IMR-90 (cell line): ENCODE measurements at regions not wholly inside any gene's neighbourhood (a gene's known extent, or its start where the extent isn't known, plus 50 kb on each side); places are given as distances from the start of the nearest gene placed in this dataset.

Source experiments
- ATAC-seq: fragments of 200-7000 bp; cut with Tn5 transposase; 2 replicates; pipeline ENCODE4 v1.9.1; 2020; ENCODE audit warnings: low read depth, mild to moderate bottlenecking, moderate library complexity
- BruUV-seq: library from RNA; stranded (reverse); fragments of 400-500 nt; replicated peaks from 2 replicates; lab custom pipeline; 2021; lab: Mats Ljungman, UMichigan
- CTCF ChIA-PET: fragments of 300-600 bp; formaldehyde crosslinking; extraction: SDS; loops from one replicate; lab custom pipeline; 2021; ENCODE audit warnings: antibody characterized with exemption; lab: Yijun Ruan, JAX
- POLR2A ChIA-PET: fragments of 300-600 bp; sonication (Branson Sonifier 250); formaldehyde crosslinking; loops from one replicate; lab custom pipeline; 2022; ENCODE audit warnings: antibody characterized with exemption; ENCODE audit not compliant: unreplicated experiment; lab: Charles Lee
- DNase-seq: peaks from one replicate; pipeline ENCODE4 v3.0.0; 2013
- H2AFZ ChIP-seq: replicated peaks from 2 replicates; pipeline ENCODE3; 2013; ENCODE audit warnings: low read length, mild to moderate bottlenecking; ENCODE audit not compliant: poor library complexity
- H2AK5ac ChIP-seq: 2 replicates; pipeline ENCODE4 v1.6.1; 2013; ENCODE audit warnings: low read depth, low read length, inconsistent platforms
- H2AK9ac ChIP-seq: replicated peaks from 2 replicates; pipeline ENCODE3; 2013; ENCODE audit warnings: mild to moderate bottlenecking, low read depth, low read length, moderate library complexity; ENCODE audit not compliant: poor library complexity
- H2BK120ac ChIP-seq: 2 replicates; pipeline ENCODE4 v1.6.1; 2013; ENCODE audit warnings: low read depth, low read length, inconsistent platforms
- H2BK15ac ChIP-seq: 3 replicates; pipeline ENCODE4 v1.6.1; 2013; ENCODE audit warnings: low read depth, low read length, inconsistent platforms
- H2BK20ac ChIP-seq: 2 replicates; pipeline ENCODE4 v1.6.1; 2013; ENCODE audit warnings: low read depth, mild to moderate bottlenecking, inconsistent platforms, low read length, moderate library complexity
- H2BK5ac ChIP-seq: 2 replicates; pipeline ENCODE4 v1.6.1; 2013; ENCODE audit warnings: mild to moderate bottlenecking, low read depth, low read length, inconsistent platforms; ENCODE audit not compliant: poor library complexity, severe bottlenecking
- H3K14ac ChIP-seq: replicated peaks from 2 replicates; pipeline ENCODE4 v1.6.1; 2013; ENCODE audit warnings: low read depth, low read length, inconsistent platforms
- H3K18ac ChIP-seq: 2 replicates; pipeline ENCODE4 v1.6.1; 2013; ENCODE audit warnings: low read depth, low read length, control low read depth
- H3K23ac ChIP-seq: 2 replicates; pipeline ENCODE4 v1.6.1; 2013; ENCODE audit warnings: low read depth, low read length, inconsistent platforms
- H3K27ac ChIP-seq: 2 replicates; pipeline ENCODE4 v1.5.1; 2013; ENCODE audit warnings: mild to moderate bottlenecking, control low read depth, low read length; ENCODE audit not compliant: insufficient read depth
- H3K27me3 ChIP-seq: 2 replicates; pipeline ENCODE4 v1.6.1; 2013; ENCODE audit warnings: low read length; ENCODE audit not compliant: control insufficient read depth, insufficient read depth
- H3K36me3 ChIP-seq: 2 replicates; pipeline ENCODE4 v1.6.1; 2013; ENCODE audit warnings: low read length, mixed read lengths; ENCODE audit not compliant: control insufficient read depth, insufficient read depth
- H3K4ac ChIP-seq: 2 replicates; pipeline ENCODE4 v1.6.1; 2013; ENCODE audit warnings: low read depth, low read length, inconsistent platforms
- H3K4me1 ChIP-seq: 2 replicates; pipeline ENCODE4 v1.6.1; 2013; ENCODE audit warnings: low read length, mixed read lengths; ENCODE audit not compliant: control insufficient read depth, insufficient read depth
- H3K4me2 ChIP-seq: 2 replicates; pipeline ENCODE4 v1.6.1; 2013; ENCODE audit warnings: low read depth, mild to moderate bottlenecking, control low read depth, low read length, moderate library complexity
- H3K4me3 ChIP-seq: 2 replicates; pipeline ENCODE4 v1.5.1; 2013; ENCODE audit warnings: low read depth, mild to moderate bottlenecking, control low read depth, low read length, moderate library complexity; ENCODE audit not compliant: insufficient read depth
- H3K56ac ChIP-seq: 2 replicates; pipeline ENCODE4 v1.6.1; 2013; ENCODE audit warnings: low read length, inconsistent platforms; ENCODE audit not compliant: insufficient read depth; ENCODE audit errors: extremely low read depth
- H3K79me1 ChIP-seq, 2 experiments: 2 replicates each; pipeline ENCODE4 v1.6.1; 2013; ENCODE audit warnings: low read length in 2 of 2, inconsistent platforms in 1 of 2, low read depth in 1 of 2
- H3K9ac ChIP-seq: 2 replicates; pipeline ENCODE4 v1.6.1; 2013; ENCODE audit warnings: low read depth, low read length, control low read depth
- H3K9me1 ChIP-seq: 2 replicates; pipeline ENCODE4 v1.6.1; 2013; ENCODE audit warnings: low read length, inconsistent platforms; ENCODE audit not compliant: insufficient read depth
- H3K9me3 ChIP-seq: 2 replicates; pipeline ENCODE4 v1.6.1; 2013; ENCODE audit warnings: low read length; ENCODE audit not compliant: control insufficient read depth, insufficient read depth
- H4K20me1 ChIP-seq: 2 replicates; pipeline ENCODE4 v1.6.1; 2013; ENCODE audit warnings: low read length, inconsistent platforms; ENCODE audit not compliant: insufficient read depth
- H4K5ac ChIP-seq: 2 replicates; pipeline ENCODE4 v1.6.1; 2013; ENCODE audit warnings: mild to moderate bottlenecking, low read depth, low read length, control low read depth
- H4K8ac ChIP-seq, 2 experiments: 2 replicates each; pipeline ENCODE4 v1.6.1; 2013; ENCODE audit warnings: low read depth in 2 of 2, low read length in 2 of 2, control low read depth in 1 of 2, inconsistent platforms in 1 of 2
- H4K91ac ChIP-seq: 2 replicates; pipeline ENCODE4 v1.6.1; 2013; ENCODE audit warnings: low read depth, low read length, inconsistent platforms; ENCODE audit not compliant: insufficient read depth
- BHLHE40 ChIP-seq: fragments of 150-350 bp; IDR thresholded peaks from 2 replicates; pipeline ENCODE4 v1.6.1; 2016; ENCODE audit warnings: mild to moderate bottlenecking, low read depth, low read length
- CEBPB ChIP-seq: IDR thresholded peaks from 2 replicates; pipeline ENCODE4 v1.6.1; 2012; ENCODE audit warnings: low read depth, low read length, improper control_type of control experiment
- CHD1 ChIP-seq: IDR thresholded peaks from 2 replicates; pipeline ENCODE4 v1.6.1; 2012; ENCODE audit warnings: low read depth, low read length, improper control_type of control experiment
- ELK1 ChIP-seq: fragments of 150-350 bp; IDR thresholded peaks from 2 replicates; pipeline ENCODE4 v1.6.1; 2016; ENCODE audit warnings: low read depth, mild to moderate bottlenecking, low read length, moderate library complexity, borderline replicate concordance
- FOS ChIP-seq: fragments of 150-350 bp; IDR thresholded peaks from 2 replicates; pipeline ENCODE4 v1.6.1; 2016; ENCODE audit warnings: low read depth, low read length
- MAFK ChIP-seq: IDR thresholded peaks from 2 replicates; pipeline ENCODE4 v1.6.1; 2012; ENCODE audit warnings: low read depth, low read length, improper control_type of control experiment
- MAZ ChIP-seq: IDR thresholded peaks from 2 replicates; pipeline ENCODE4 v1.6.1; 2012; ENCODE audit warnings: low read depth, mild to moderate bottlenecking, low read length, improper control_type of control experiment, moderate library complexity, borderline replicate concordance
- MXI1 ChIP-seq: IDR thresholded peaks from 2 replicates; pipeline ENCODE4 v1.6.1; 2012; ENCODE audit warnings: low read depth, mild to moderate bottlenecking, low read length, moderate library complexity, borderline replicate concordance
- NFE2L2 ChIP-seq: fragments of 150-350 bp; IDR thresholded peaks from 2 replicates; pipeline ENCODE4 v1.6.1; 2016; ENCODE audit warnings: low read depth, mild to moderate bottlenecking, low read length
- POLR2A ChIP-seq: IDR thresholded peaks from 2 replicates; pipeline ENCODE4 v1.6.1; 2012; ENCODE audit warnings: mild to moderate bottlenecking, low read depth, low read length
- RAD21 ChIP-seq: IDR thresholded peaks from 2 replicates; pipeline ENCODE4 v1.6.1; 2012; ENCODE audit warnings: low read length, improper control_type of control experiment
- RCOR1 ChIP-seq: IDR thresholded peaks from 2 replicates; pipeline ENCODE4 v1.6.1; 2012; ENCODE audit warnings: mild to moderate bottlenecking, low read length, improper control_type of control experiment; ENCODE audit not compliant: insufficient replicate concordance
- RFX5 ChIP-seq: IDR thresholded peaks from 2 replicates; pipeline ENCODE4 v1.8.0; 2012; ENCODE audit warnings: low read depth, mild to moderate bottlenecking, low read length, moderate library complexity
- WGBS, 2 experiments: methylation state at CpG; one replicate each; pipeline versions ENCODE4 v1.1.5 to v1.1.7; 2013; ENCODE audit warnings: missing lambda C conversion rate in 2 of 2; ENCODE audit not compliant: insufficient read length in 1 of 2; ENCODE audit errors: extremely low coverage in 2 of 2; 5-methylcytosine and 5-hydroxymethylcytosine counted together
- dilution Hi-C: fragments of 300-500 bp; cut with HindIII; formaldehyde crosslinking; loops from one replicate; pipeline ENCODE4 v1.14.3; 2018; ENCODE audit warnings: low sequenced_read_pairs; ENCODE audit not compliant: unreplicated experiment
- in situ Hi-C: fragments of 300-500 bp; cut with MboI; formaldehyde crosslinking; loops from 3 replicates; pipeline ENCODE4 v1.14.3; 2019; ENCODE audit warnings: low sequenced_read_pairs, inconsistent platforms, mixed read lengths
- intact Hi-C: fragments of 100-400 bp; cut with micrococcal nuclease; formaldehyde crosslinking; loops from 2 replicates; pipeline ENCODE4 v1.10.0; 2022
- TF ChIP-seq, protein P1 (sequence below): conservative IDR thresholded peaks from 2 replicates; pipeline ENCODE4 v1.5.1; 2012; ENCODE audit warnings: mild to moderate bottlenecking, low read depth, low read length, improper control_type of control experiment
- TF ChIP-seq, protein P2 (sequence below): fragments of 150-350 bp; IDR thresholded peaks from 2 replicates; pipeline ENCODE4 v1.6.1; 2017; ENCODE audit warnings: mild to moderate bottlenecking, antibody characterized with exemption, low read length, low read depth

DNA sequence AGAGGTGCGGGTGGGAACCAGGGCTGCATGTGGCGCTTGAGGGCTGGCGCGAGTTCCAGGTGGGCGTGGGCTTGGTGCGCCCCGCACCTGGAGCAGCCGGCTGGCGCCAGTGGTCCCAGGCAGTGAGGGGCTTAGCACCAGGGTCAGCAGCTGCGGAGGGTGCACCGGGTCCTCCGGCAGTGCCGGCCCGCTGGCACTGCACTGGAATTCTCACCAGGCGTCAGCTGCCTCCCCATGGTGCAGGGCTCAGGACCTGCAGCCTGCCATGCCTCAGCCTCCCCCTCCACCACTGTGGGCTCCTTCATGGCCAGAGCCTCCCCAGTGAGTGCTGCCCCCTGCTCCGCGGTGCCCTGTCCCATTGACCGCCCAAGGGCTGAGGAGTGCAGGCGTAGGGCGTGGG lies 174.0 kb downstream of the ADAM29 start:
- in situ Hi-C loops (no loop called here), dilution Hi-C loops (no loop called here), intact Hi-C loops (no loop called here)
- CTCF ChIA-PET: no interaction called here
- Histone ChIP-seq H3K14ac (no peak overlapping the region), H3K27me3 (no peaks in the 10 kb centered on the region), H3K79me1 (no peaks in the 10 kb centered on the region), H2BK20ac (no peak overlapping the region), H3K56ac (no peak overlapping the region), H3K9me3 (peaks cover 22% of the 10 kb centered on the region), H2AK5ac (no peak overlapping the region), H2BK15ac (no peak overlapping the region), H4K91ac (no peak overlapping the region), H2AK9ac (no peak overlapping the region), H2BK120ac (no peak overlapping the region), H4K20me1 (no peaks in the 10 kb centered on the region), H3K9me1 (no peaks in the 10 kb centered on the region), H3K4me1 (no peaks in the 10 kb centered on the region), H3K23ac (no peak overlapping the region), H4K5ac (no peak overlapping the region), H3K36me3 (no peaks in the 10 kb centered on the region), H3K4me2 (no peak overlapping the region), H3K4me3 (no peak overlapping the region), H4K8ac (no peak overlapping the region), H3K9ac (no peak overlapping the region), H3K18ac (no peak overlapping the region), H3K4ac (no peak overlapping the region), H2BK5ac (no peak overlapping the region), H2AFZ (no peak overlapping the region), H3K27ac (no peak overlapping the region)
- ATAC-seq (no peak), DNase-seq (no peak)
- no peak for TF ChIP-seq RCOR1
- no peak for TF ChIP-seq BHLHE40
- TF ChIP-seq, protein P1, sequence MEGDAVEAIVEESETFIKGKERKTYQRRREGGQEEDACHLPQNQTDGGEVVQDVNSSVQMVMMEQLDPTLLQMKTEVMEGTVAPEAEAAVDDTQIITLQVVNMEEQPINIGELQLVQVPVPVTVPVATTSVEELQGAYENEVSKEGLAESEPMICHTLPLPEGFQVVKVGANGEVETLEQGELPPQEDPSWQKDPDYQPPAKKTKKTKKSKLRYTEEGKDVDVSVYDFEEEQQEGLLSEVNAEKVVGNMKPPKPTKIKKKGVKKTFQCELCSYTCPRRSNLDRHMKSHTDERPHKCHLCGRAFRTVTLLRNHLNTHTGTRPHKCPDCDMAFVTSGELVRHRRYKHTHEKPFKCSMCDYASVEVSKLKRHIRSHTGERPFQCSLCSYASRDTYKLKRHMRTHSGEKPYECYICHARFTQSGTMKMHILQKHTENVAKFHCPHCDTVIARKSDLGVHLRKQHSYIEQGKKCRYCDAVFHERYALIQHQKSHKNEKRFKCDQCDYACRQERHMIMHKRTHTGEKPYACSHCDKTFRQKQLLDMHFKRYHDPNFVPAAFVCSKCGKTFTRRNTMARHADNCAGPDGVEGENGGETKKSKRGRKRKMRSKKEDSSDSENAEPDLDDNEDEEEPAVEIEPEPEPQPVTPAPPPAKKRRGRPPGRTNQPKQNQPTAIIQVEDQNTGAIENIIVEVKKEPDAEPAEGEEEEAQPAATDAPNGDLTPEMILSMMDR: no peak
- no peak for TF ChIP-seq NFE2L2
- no peak for TF ChIP-seq ELK1
- TF ChIP-seq FOS: no peak
- TF ChIP-seq CHD1: no peak
- no peak for TF ChIP-seq RAD21
- no peak for TF ChIP-seq MXI1
- no peak for TF ChIP-seq POLR2A
- no peak for TF ChIP-seq MAFK
- TF ChIP-seq, protein P2, sequence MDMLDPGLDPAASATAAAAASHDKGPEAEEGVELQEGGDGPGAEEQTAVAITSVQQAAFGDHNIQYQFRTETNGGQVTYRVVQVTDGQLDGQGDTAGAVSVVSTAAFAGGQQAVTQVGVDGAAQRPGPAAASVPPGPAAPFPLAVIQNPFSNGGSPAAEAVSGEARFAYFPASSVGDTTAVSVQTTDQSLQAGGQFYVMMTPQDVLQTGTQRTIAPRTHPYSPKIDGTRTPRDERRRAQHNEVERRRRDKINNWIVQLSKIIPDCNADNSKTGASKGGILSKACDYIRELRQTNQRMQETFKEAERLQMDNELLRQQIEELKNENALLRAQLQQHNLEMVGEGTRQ: no peak
- TF ChIP-seq RFX5: no peak
- TF ChIP-seq CEBPB: no peak
- TF ChIP-seq MAZ: no peak
- POLR2A ChIA-PET: no interaction called here
- BruUV-seq: no TSS peak
- WGBS, 2 experiments: 90% methylated on average over 13 of the region's 20 CpGs; no CpG with 5 or more reads in 1 of the 2 experiments
